Testis (tissue), 2 donors: ENCODE measurements at regions not wholly inside any gene's neighbourhood (a gene's known extent, or its start where the extent isn't known, plus 50 kb on each side); places are given as distances from the start of the nearest gene placed in this dataset.

Experiments
- POLR2A ChIP-seq: fragments of 450-650 bp; IDR thresholded peaks from one replicate; pipeline ENCODE4 v1.6.1; 2017; ENCODE audit warnings: antibody characterized with exemption, mild to moderate bottlenecking, moderate library complexity
- TF ChIP-seq, protein P1 (sequence below), 3 experiments: fragments of 450-650 bp in 2 of 3; fragments of 200-600 bp in 1 of 3; sonication (generic) in 1 of 3; IDR thresholded peaks; one replicate each; pipeline ENCODE4 v1.5.1; 2016 to 2019; ENCODE audit warnings: antibody characterized with exemption in 3 of 3, mild to moderate bottlenecking in 2 of 3, moderate library complexity in 1 of 3

DNA sequence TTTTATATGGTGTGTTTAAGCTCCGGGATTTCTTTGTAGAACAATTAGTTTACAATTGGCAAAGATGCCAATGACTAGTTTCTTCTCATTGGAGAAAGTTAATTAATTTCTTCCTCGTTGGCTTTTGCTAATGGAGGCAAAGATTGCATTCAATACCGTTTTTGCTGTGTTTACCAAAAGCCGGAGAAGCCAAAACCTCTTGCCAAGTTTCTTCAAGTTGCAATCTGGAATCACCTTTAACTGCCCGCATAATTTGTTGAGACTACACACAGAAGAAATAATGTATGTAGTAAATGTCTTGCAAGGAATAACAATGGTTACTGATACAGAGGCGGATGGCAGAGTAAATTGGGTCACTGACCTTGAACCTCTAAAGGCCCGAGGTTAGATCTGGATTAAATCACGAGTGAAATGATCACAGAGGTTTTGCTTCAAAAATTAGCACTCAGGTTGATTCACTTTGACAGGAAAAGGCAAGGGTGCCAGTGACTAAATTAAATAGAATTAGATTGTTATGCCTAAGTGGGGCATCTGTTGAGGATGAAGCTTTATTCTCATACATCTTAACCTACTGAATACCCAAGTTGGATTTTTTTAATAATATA, 732.1 kb upstream of the NR2F2 start:
- TF ChIP-seq, protein P1, sequence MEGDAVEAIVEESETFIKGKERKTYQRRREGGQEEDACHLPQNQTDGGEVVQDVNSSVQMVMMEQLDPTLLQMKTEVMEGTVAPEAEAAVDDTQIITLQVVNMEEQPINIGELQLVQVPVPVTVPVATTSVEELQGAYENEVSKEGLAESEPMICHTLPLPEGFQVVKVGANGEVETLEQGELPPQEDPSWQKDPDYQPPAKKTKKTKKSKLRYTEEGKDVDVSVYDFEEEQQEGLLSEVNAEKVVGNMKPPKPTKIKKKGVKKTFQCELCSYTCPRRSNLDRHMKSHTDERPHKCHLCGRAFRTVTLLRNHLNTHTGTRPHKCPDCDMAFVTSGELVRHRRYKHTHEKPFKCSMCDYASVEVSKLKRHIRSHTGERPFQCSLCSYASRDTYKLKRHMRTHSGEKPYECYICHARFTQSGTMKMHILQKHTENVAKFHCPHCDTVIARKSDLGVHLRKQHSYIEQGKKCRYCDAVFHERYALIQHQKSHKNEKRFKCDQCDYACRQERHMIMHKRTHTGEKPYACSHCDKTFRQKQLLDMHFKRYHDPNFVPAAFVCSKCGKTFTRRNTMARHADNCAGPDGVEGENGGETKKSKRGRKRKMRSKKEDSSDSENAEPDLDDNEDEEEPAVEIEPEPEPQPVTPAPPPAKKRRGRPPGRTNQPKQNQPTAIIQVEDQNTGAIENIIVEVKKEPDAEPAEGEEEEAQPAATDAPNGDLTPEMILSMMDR (IDR thresholded peaks at IDR 0.05), result no peak
- no peak for TF ChIP-seq POLR2A
